Osteoblast (primary cell): ENCODE measurements at regions not wholly inside any gene's neighbourhood (a gene's known extent, or its start where the extent isn't known, plus 50 kb on each side); places are given as distances from the start of the nearest gene placed in this dataset.

ENCODE experiments used
- DNase-seq: peaks from one replicate; pipeline ENCODE4 v3.0.0; 2011; ENCODE audit warnings: low spot score, mixed read lengths; ENCODE audit not compliant: insufficient read length; ENCODE audit errors: missing footprints
- H2AFZ ChIP-seq: 2 replicates; pipeline ENCODE4 v1.6.0; 2011; ENCODE audit warnings: mild to moderate bottlenecking, low read length
- H3K27ac ChIP-seq: 2 replicates; pipeline ENCODE4 v1.5.1; 2011; ENCODE audit warnings: mild to moderate bottlenecking, low read depth, low read length, moderate library complexity
- H3K27me3 ChIP-seq: 2 replicates; pipeline ENCODE4 v1.6.0; 2012; ENCODE audit warnings: mild to moderate bottlenecking, control low read depth, inconsistent platforms, low read length, moderate library complexity; ENCODE audit not compliant: insufficient read depth
- H3K36me3 ChIP-seq: 2 replicates; pipeline ENCODE4 v1.5.1; 2011; ENCODE audit warnings: mild to moderate bottlenecking, low read length, control low read depth, moderate library complexity; ENCODE audit not compliant: insufficient read depth
- H3K4me1 ChIP-seq: 2 replicates; pipeline ENCODE4 v1.5.1; 2011; ENCODE audit warnings: mild to moderate bottlenecking, low read length, control low read depth, moderate library complexity; ENCODE audit not compliant: insufficient read depth
- H3K4me2 ChIP-seq: 2 replicates; pipeline ENCODE4 v1.6.0; 2011; ENCODE audit warnings: mild to moderate bottlenecking, low read length; ENCODE audit not compliant: insufficient read depth
- H3K4me3 ChIP-seq: fragments of 200-600 bp; sonication (generic); 3 replicates; pipeline ENCODE4 v1.5.1; 2012; ENCODE audit warnings: mild to moderate bottlenecking, low read length, inconsistent platforms; ENCODE audit not compliant: insufficient read depth
- H3K79me2 ChIP-seq: 2 replicates; pipeline ENCODE4 v1.6.0; 2012; ENCODE audit warnings: mild to moderate bottlenecking, low read length, control low read depth, inconsistent platforms; ENCODE audit not compliant: insufficient read depth
- H3K9me3 ChIP-seq: 2 replicates; pipeline ENCODE4 v1.5.1; 2011; ENCODE audit warnings: low read depth, low read length, control low read depth
- H4K20me1 ChIP-seq: 2 replicates; pipeline ENCODE4 v1.6.0; 2012; ENCODE audit warnings: mild to moderate bottlenecking, low read length, control low read depth; ENCODE audit not compliant: insufficient read depth
- CTCF ChIP-seq: IDR thresholded peaks from 2 replicates; pipeline ENCODE4 v1.5.1; 2011; ENCODE audit warnings: mild to moderate bottlenecking, low read depth, low read length, moderate library complexity; ENCODE audit errors: extremely low read depth

- no peaks in the 10 kb centered on the region for H3K79me2 ChIP-seq
- no peaks in the 10 kb centered on the region for H3K9me3 ChIP-seq
- peak overlapping the region; percentile 84 for H2AFZ ChIP-seq
- H3K4me2 ChIP-seq = peak overlapping the region; percentile 87
- no peaks in the 10 kb centered on the region for H4K20me1 ChIP-seq
- DNase-seq = no peak
- H3K27me3 ChIP-seq = no peaks in the 10 kb centered on the region
- H3K36me3 ChIP-seq = no peaks in the 10 kb centered on the region
- H3K27ac ChIP-seq = peak overlapping the region; percentile 59
- H3K4me1 ChIP-seq = peaks cover 21% of the 10 kb centered on the region
- H3K4me3 ChIP-seq = peak overlapping the region; percentile 77
- TF ChIP-seq CTCF = no peak
These were observed 60.2 kb upstream of the COMTD1 start for GRCh38 chr10:75295868-75296441.

- TF ChIP-seq CTCF = no peak
- Histone ChIP-seq H3K4me3 (peak overlapping the region; percentile 77), H3K27me3 (no peaks in the 10 kb centered on the region), H3K36me3 (no peaks in the 10 kb centered on the region), H3K9me3 (no peaks in the 10 kb centered on the region), H3K79me2 (no peaks in the 10 kb centered on the region), H3K27ac (peak overlapping the region; percentile 59), H4K20me1 (no peaks in the 10 kb centered on the region), H3K4me1 (peaks cover 21% of the 10 kb centered on the region), H3K4me2 (peak overlapping the region; percentile 87), H2AFZ (peak overlapping the region; percentile 84)
- DNase-seq = peak; percentile 97
These were observed 59.3 kb upstream of the COMTD1 start for GRCh38 chr10:75294866-75295701.

GRCh38 chr10:75294518-75294865 lies 58.7 kb upstream of the COMTD1 start:
- Histone ChIP-seq H3K36me3 (no peaks in the 10 kb centered on the region), H4K20me1 (no peaks in the 10 kb centered on the region)
- DNase-seq = no peak

More at GRCh38 chr10:75294518-75294865, 58.7 kb upstream of the COMTD1 start:
- H3K27me3 ChIP-seq = no peaks in the 10 kb centered on the region
- peak overlapping the region; percentile 77 for H3K4me3 ChIP-seq
- no peak for TF ChIP-seq CTCF
- H3K79me2 ChIP-seq = no peaks in the 10 kb centered on the region
- H3K4me1 ChIP-seq = peaks cover 21% of the 10 kb centered on the region
- H3K4me2 ChIP-seq = peak overlapping the region; percentile 87
- peak overlapping the region; percentile 59 for H3K27ac ChIP-seq
- H2AFZ ChIP-seq = peak overlapping the region; percentile 84
- H3K9me3 ChIP-seq = no peaks in the 10 kb centered on the region
